ENCODE measurements at regions not wholly inside any gene's neighbourhood (a gene's known extent, or its start where the extent isn't known, plus 50 kb on each side); places are given as distances from the start of the nearest gene placed in this dataset.

GRCh38 chr7:91416155-91416865 is 152.1 kb downstream of the FZD1 start:
- TF ChIP-seq, protein P1, sequence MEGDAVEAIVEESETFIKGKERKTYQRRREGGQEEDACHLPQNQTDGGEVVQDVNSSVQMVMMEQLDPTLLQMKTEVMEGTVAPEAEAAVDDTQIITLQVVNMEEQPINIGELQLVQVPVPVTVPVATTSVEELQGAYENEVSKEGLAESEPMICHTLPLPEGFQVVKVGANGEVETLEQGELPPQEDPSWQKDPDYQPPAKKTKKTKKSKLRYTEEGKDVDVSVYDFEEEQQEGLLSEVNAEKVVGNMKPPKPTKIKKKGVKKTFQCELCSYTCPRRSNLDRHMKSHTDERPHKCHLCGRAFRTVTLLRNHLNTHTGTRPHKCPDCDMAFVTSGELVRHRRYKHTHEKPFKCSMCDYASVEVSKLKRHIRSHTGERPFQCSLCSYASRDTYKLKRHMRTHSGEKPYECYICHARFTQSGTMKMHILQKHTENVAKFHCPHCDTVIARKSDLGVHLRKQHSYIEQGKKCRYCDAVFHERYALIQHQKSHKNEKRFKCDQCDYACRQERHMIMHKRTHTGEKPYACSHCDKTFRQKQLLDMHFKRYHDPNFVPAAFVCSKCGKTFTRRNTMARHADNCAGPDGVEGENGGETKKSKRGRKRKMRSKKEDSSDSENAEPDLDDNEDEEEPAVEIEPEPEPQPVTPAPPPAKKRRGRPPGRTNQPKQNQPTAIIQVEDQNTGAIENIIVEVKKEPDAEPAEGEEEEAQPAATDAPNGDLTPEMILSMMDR (IDR thresholded peaks at IDR 0.05) = no peak
- no peak for TF ChIP-seq POLR2A (IDR thresholded peaks at IDR 0.05)
